K562 (cell line): ENCODE measurements at regions not wholly inside any gene's neighbourhood (a gene's known extent, or its start where the extent isn't known, plus 50 kb on each side); places are given as distances from the start of the nearest gene placed in this dataset.

Source experiments
- ETS2 ChIP-seq: IDR thresholded peaks from 2 replicates; pipeline ENCODE4 v1.6.1; 2016; ENCODE audit warnings: borderline replicate concordance, missing genetic modification characterization, mild to moderate bottlenecking, moderate library complexity, missing compliant biosample characterization; ENCODE audit not compliant: poor library complexity, severe bottlenecking
- JUND ChIP-seq, 2 experiments: IDR thresholded peaks; 2 replicates in 1 of 2; 3 replicates in 1 of 2; pipeline ENCODE4 v1.6.1; 2011; ENCODE audit warnings: borderline replicate concordance in 2 of 2, low read depth in 2 of 2, low read length in 2 of 2, improper control_type of control experiment in 1 of 2, missing biosample characterization in 1 of 2, missing genetic modification characterization in 1 of 2, missing genetic modification reagents in 1 of 2
- SNRNP70 ChIP-seq: fragments of 200-400 bp; formaldehyde crosslinking; optimal IDR thresholded peaks from 2 replicates; pipeline ENCODE3; 2017; ENCODE audit warnings: low read depth, low read length
- TEAD1 ChIP-seq, 2 experiments: fragments of 450-650 bp in 1 of 2; sonication (generic) in 1 of 2; formaldehyde crosslinking; IDR thresholded peaks; 2 replicates each; pipeline versions ENCODE4 v1.4.0 to v1.8.0; 2020 to 2022; ENCODE audit warnings: mild to moderate bottlenecking in 2 of 2, missing genetic modification reagents in 1 of 2
- TF ChIP-seq, protein P1 (sequence below), 3 experiments: fragments of 200-800 bp in 1 of 3; fragments of 250-450 bp in 1 of 3; fragments of 450-650 bp in 1 of 3; sonication (Bioruptor Pico) in 1 of 3; sonication (Bioruptor generic) in 1 of 3; formaldehyde crosslinking in 1 of 3; IDR thresholded peaks; 2 replicates each; pipeline versions ENCODE4 v1.6.1 to v1.8.0; 2016 to 2022; ENCODE audit warnings: mild to moderate bottlenecking in 2 of 3, missing genetic modification characterization in 2 of 3, missing compliant biosample characterization in 1 of 3, moderate library complexity in 1 of 3
- TF ChIP-seq, protein P2 (sequence below): fragments of 150-350 bp; conservative IDR thresholded peaks from 2 replicates; pipeline ENCODE4 v1.6.1; 2014; ENCODE audit warnings: low read length

DNA sequence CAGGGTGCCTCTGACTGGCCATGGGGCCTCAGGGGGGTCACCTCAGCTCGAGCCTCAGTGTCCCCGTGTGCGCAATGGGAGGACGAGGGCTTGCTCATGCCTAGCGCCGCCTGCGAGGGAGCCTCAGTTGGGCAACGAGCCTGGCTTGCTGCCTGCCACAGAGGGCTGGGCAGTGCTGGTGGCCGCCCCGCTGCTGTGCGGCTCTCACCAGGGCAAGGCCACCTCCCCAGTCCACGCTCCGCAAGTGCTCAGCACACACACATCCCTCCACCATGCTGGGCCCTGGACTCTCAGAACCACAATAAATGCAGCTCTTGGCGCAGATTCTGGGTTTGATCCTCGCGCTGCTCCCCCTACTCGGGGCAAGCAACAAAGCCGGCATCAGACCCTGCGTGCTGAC, 76.2 kb downstream of the ENGASE start (continued):
- TF ChIP-seq, protein P1, sequence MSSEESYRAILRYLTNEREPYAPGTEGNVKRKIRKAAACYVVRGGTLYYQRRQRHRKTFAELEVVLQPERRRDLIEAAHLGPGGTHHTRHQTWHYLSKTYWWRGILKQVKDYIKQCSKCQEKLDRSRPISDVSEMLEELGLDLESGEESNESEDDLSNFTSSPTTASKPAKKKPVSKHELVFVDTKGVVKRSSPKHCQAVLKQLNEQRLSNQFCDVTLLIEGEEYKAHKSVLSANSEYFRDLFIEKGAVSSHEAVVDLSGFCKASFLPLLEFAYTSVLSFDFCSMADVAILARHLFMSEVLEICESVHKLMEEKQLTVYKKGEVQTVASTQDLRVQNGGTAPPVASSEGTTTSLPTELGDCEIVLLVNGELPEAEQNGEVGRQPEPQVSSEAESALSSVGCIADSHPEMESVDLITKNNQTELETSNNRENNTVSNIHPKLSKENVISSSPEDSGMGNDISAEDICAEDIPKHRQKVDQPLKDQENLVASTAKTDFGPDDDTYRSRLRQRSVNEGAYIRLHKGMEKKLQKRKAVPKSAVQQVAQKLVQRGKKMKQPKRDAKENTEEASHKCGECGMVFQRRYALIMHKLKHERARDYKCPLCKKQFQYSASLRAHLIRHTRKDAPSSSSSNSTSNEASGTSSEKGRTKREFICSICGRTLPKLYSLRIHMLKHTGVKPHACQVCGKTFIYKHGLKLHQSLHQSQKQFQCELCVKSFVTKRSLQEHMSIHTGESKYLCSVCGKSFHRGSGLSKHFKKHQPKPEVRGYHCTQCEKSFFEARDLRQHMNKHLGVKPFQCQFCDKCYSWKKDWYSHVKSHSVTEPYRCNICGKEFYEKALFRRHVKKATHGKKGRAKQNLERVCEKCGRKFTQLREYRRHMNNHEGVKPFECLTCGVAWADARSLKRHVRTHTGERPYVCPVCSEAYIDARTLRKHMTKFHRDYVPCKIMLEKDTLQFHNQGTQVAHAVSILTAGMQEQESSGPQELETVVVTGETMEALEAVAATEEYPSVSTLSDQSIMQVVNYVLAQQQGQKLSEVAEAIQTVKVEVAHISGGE (CRISPR knock-in tag; IDR thresholded peaks at IDR 0.05): no peak
- TF ChIP-seq SNRNP70 (no peak), ETS2 (tag) (no peak), TEAD1 (CRISPR knock-in tag; IDR thresholded peaks at IDR 0.05) (no peak), JUND (IDR thresholded peaks at IDR 0.05; ENCODE audit: borderline replicate concordance, low read depth, low read length) (no peak), JUND (tag; IDR thresholded peaks at IDR 0.05; ENCODE audit: borderline replicate concordance, low read depth, low read length) (no peak)
- TF ChIP-seq, protein P2, sequence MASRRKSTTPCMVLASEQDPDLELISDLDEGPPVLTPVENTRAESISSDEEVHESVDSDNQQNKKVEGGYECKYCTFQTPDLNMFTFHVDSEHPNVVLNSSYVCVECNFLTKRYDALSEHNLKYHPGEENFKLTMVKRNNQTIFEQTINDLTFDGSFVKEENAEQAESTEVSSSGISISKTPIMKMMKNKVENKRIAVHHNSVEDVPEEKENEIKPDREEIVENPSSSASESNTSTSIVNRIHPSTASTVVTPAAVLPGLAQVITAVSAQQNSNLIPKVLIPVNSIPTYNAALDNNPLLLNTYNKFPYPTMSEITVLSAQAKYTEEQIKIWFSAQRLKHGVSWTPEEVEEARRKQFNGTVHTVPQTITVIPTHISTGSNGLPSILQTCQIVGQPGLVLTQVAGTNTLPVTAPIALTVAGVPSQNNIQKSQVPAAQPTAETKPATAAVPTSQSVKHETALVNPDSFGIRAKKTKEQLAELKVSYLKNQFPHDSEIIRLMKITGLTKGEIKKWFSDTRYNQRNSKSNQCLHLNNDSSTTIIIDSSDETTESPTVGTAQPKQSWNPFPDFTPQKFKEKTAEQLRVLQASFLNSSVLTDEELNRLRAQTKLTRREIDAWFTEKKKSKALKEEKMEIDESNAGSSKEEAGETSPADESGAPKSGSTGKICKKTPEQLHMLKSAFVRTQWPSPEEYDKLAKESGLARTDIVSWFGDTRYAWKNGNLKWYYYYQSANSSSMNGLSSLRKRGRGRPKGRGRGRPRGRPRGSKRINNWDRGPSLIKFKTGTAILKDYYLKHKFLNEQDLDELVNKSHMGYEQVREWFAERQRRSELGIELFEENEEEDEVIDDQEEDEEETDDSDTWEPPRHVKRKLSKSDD: no peak
